ENCODE measurements at regions not wholly inside any gene's neighbourhood (a gene's known extent, or its start where the extent isn't known, plus 50 kb on each side); places are given as distances from the start of the nearest gene placed in this dataset.

DNA sequence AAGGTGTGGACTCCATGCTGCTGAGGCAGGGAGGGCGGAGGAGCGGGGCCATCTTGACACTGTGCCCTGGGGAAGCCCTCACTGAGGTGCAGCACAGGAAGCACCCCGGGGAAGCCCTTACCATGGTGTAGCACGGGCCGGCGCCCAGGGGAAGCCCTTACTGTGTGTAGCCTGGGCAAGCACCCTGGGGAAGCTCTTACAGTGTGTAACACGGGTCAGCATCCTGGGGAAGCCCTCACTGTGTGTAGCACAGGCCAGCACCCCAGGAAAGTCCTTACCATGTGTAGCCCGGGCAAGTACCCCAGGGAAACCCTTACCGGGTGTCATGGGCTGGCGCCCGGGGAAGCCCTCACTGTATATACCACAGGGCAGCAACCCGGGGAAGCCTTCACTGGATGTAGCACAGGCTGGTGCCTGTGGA, 62.6 kb upstream of the ZNF354B start:
- H3K27me3 ChIP-seq (ENCODE audit: insufficient read depth, low read length, poor library complexity, severe bottlenecking) = no peaks in the 10 kb centered on the region
- H3K79me2 ChIP-seq (ENCODE audit: insufficient read depth, low read length) = no peaks in the 10 kb centered on the region
- H3F3A ChIP-seq (ENCODE audit: low read depth) = no peaks in the 10 kb centered on the region
- H4K20me1 ChIP-seq (ENCODE audit: insufficient read depth, low read length, poor library complexity, severe bottlenecking) = no peaks in the 10 kb centered on the region
- no peak overlapping the region for H3K4me2 ChIP-seq (ENCODE audit: low read depth, low read length, poor library complexity, severe bottlenecking)
- H3K9me3 ChIP-seq (ENCODE audit: insufficient read depth, low read depth, low read length) = no peaks in the 10 kb centered on the region
- H3K36me3 ChIP-seq (ENCODE audit: insufficient read depth, low read length) = no peaks in the 10 kb centered on the region
- no peaks in the 10 kb centered on the region for H3K9me2 ChIP-seq (replicated peaks; ENCODE audit: low read depth, low read length)
- H3K9ac ChIP-seq (ENCODE audit: low read depth, low read length, poor library complexity, severe bottlenecking) = no peak overlapping the region
- no peak overlapping the region for H2AFZ ChIP-seq (ENCODE audit: low read length)
- H3K4me3 ChIP-seq (ENCODE audit: low read length, poor library complexity, severe bottlenecking) = no peak overlapping the region
- H3K4me1 ChIP-seq (ENCODE audit: insufficient read depth, low read length, poor library complexity, severe bottlenecking) = no peaks in the 10 kb centered on the region
- TF ChIP-seq EZH2phosphoT487 (IDR thresholded peaks at IDR 0.05; ENCODE audit: borderline replicate concordance) = no peak
- TF ChIP-seq, protein P1, sequence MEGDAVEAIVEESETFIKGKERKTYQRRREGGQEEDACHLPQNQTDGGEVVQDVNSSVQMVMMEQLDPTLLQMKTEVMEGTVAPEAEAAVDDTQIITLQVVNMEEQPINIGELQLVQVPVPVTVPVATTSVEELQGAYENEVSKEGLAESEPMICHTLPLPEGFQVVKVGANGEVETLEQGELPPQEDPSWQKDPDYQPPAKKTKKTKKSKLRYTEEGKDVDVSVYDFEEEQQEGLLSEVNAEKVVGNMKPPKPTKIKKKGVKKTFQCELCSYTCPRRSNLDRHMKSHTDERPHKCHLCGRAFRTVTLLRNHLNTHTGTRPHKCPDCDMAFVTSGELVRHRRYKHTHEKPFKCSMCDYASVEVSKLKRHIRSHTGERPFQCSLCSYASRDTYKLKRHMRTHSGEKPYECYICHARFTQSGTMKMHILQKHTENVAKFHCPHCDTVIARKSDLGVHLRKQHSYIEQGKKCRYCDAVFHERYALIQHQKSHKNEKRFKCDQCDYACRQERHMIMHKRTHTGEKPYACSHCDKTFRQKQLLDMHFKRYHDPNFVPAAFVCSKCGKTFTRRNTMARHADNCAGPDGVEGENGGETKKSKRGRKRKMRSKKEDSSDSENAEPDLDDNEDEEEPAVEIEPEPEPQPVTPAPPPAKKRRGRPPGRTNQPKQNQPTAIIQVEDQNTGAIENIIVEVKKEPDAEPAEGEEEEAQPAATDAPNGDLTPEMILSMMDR (conservative IDR thresholded peaks at IDR 0.05; ENCODE audit: low read length) = no peak

DNA sequence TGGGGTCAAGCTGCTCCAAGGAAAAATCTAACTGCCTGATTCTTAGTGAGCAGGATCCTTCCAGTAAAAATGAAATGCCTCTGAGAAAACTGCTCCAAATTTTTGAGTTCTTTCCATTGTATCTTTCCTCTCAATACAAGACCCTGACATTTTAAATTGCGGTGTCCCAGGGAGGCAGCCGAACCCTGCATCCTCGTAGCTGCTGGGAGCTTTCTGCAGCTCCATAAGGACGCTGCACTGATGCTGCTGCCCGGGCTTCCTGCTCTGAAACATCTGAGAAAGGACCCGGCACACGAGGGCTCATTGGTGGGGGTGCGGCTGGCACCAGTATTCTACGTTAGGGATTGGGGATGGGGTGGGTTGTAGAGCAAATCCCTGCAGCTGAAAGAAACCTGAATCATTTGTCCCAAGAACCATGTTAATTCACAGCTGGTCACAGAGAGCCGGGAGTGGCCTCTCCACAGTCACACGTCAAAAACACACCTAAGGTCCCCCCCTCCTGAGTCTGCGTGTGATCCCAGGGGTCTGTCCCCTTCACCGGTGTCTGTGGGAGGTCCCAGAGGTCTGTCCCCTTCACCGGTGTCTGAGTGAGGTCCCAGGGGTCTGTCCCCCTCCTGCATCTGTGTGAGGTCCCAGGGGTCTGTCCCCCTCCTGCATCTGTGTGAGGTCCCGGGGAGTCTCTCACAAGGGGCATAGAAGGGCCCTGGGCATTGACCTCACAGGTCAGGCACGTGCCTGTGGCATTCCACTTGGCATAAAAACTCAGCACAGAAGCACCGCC, 63.4 kb upstream of the ZNF354B start:
- Histone ChIP-seq H4K20me1 (ENCODE audit: insufficient read depth, low read length, poor library complexity, severe bottlenecking) (no peaks in the 10 kb centered on the region), H3K4me1 (ENCODE audit: insufficient read depth, low read length, poor library complexity, severe bottlenecking) (no peaks in the 10 kb centered on the region), H3F3A (ENCODE audit: low read depth) (no peaks in the 10 kb centered on the region), H3K4me2 (ENCODE audit: low read depth, low read length, poor library complexity, severe bottlenecking) (no peak overlapping the region), H3K9me3 (ENCODE audit: insufficient read depth, low read depth, low read length) (no peaks in the 10 kb centered on the region), H3K27me3 (ENCODE audit: insufficient read depth, low read length, poor library complexity, severe bottlenecking) (no peaks in the 10 kb centered on the region), H3K79me2 (ENCODE audit: insufficient read depth, low read length) (no peaks in the 10 kb centered on the region), H3K9me2 (replicated peaks; ENCODE audit: low read depth, low read length) (no peaks in the 10 kb centered on the region), H3K9ac (ENCODE audit: low read depth, low read length, poor library complexity, severe bottlenecking) (no peak overlapping the region), H3K4me3 (ENCODE audit: low read length, poor library complexity, severe bottlenecking) (no peak overlapping the region), H2AFZ (ENCODE audit: low read length) (no peak overlapping the region), H3K36me3 (ENCODE audit: insufficient read depth, low read length) (no peaks in the 10 kb centered on the region)
- no peak for TF ChIP-seq EZH2phosphoT487 (IDR thresholded peaks at IDR 0.05; ENCODE audit: borderline replicate concordance)
- TF ChIP-seq, protein P1 (conservative IDR thresholded peaks at IDR 0.05; ENCODE audit: low read length) = no peak

DNA sequence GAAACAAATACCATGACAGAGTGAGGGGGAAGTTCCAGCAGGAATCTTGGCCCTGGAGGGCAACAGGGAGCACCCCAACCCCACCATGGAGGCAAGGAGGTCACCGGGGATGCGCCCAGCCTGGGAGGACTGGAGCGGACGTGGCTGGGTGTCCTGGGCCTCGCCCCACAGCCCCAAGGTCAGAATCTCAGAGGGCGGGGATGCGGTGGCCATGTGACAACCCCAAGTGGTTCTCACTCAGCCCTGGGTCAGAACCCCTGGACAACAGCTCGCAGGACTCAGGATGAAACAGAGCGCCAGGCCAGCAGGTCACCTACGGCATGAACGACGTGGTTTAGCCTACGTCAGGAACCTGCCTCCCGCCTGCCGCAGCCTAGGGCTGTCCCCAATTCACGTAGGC, 64.0 kb upstream of the ZNF354A start:
- no peak for TF ChIP-seq EZH2phosphoT487 (IDR thresholded peaks at IDR 0.05; ENCODE audit: borderline replicate concordance)
- TF ChIP-seq, protein P1 (conservative IDR thresholded peaks at IDR 0.05; ENCODE audit: low read length) = no peak
- H3K4me3 ChIP-seq (ENCODE audit: low read length, poor library complexity, severe bottlenecking) = no peak overlapping the region
- H2AFZ ChIP-seq (ENCODE audit: low read length) = no peak overlapping the region
- H3K27me3 ChIP-seq (ENCODE audit: insufficient read depth, low read length, poor library complexity, severe bottlenecking) = no peaks in the 10 kb centered on the region
- no peaks in the 10 kb centered on the region for H3K4me1 ChIP-seq (ENCODE audit: insufficient read depth, low read length, poor library complexity, severe bottlenecking)
- H3K4me2 ChIP-seq (ENCODE audit: low read depth, low read length, poor library complexity, severe bottlenecking) = no peak overlapping the region
- no peaks in the 10 kb centered on the region for H3F3A ChIP-seq (ENCODE audit: low read depth)
- H3K36me3 ChIP-seq (ENCODE audit: insufficient read depth, low read length) = no peaks in the 10 kb centered on the region
- no peaks in the 10 kb centered on the region for H4K20me1 ChIP-seq (ENCODE audit: insufficient read depth, low read length, poor library complexity, severe bottlenecking)
- H3K9me3 ChIP-seq (ENCODE audit: insufficient read depth, low read depth, low read length) = no peaks in the 10 kb centered on the region
- no peaks in the 10 kb centered on the region for H3K79me2 ChIP-seq (ENCODE audit: insufficient read depth, low read length)
- H3K9ac ChIP-seq (ENCODE audit: low read depth, low read length, poor library complexity, severe bottlenecking) = no peak overlapping the region
- H3K9me2 ChIP-seq (replicated peaks; ENCODE audit: low read depth, low read length) = no peaks in the 10 kb centered on the region

Data from Loucy (cell line).